ENCODE measurements at regions not wholly inside any gene's neighbourhood (a gene's known extent, or its start where the extent isn't known, plus 50 kb on each side); places are given as distances from the start of the nearest gene placed in this dataset.

DNA sequence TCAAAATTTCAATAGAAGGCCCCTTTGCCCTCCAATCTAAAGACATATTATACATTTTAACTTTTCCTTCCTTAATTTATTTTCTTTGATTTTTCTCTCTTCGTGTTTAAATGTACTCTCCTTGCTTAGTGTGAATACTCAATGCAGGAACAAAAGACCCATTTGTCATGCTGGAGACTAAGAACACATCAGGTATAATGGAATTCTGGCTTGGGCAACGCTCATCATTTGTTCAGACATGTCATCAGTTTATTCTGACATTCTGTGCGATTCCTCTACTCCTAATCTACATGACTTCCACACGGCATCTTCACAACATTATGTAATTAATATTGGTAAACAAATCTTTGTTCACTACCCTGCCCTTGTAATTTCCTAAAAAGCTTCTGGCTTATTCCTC lies 136.6 kb upstream of the LRRN1 start:
- TF ChIP-seq, protein P1, sequence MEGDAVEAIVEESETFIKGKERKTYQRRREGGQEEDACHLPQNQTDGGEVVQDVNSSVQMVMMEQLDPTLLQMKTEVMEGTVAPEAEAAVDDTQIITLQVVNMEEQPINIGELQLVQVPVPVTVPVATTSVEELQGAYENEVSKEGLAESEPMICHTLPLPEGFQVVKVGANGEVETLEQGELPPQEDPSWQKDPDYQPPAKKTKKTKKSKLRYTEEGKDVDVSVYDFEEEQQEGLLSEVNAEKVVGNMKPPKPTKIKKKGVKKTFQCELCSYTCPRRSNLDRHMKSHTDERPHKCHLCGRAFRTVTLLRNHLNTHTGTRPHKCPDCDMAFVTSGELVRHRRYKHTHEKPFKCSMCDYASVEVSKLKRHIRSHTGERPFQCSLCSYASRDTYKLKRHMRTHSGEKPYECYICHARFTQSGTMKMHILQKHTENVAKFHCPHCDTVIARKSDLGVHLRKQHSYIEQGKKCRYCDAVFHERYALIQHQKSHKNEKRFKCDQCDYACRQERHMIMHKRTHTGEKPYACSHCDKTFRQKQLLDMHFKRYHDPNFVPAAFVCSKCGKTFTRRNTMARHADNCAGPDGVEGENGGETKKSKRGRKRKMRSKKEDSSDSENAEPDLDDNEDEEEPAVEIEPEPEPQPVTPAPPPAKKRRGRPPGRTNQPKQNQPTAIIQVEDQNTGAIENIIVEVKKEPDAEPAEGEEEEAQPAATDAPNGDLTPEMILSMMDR (conservative IDR thresholded peaks at IDR 0.05), result no peak
- TF ChIP-seq EZH2 (IDR thresholded peaks at IDR 0.05; ENCODE audit: low read depth), result no peak

Data from PC-9 (cell line).